ENCODE measurements at regions not wholly inside any gene's neighbourhood (a gene's known extent, or its start where the extent isn't known, plus 50 kb on each side); places are given as distances from the start of the nearest gene placed in this dataset.

DNA sequence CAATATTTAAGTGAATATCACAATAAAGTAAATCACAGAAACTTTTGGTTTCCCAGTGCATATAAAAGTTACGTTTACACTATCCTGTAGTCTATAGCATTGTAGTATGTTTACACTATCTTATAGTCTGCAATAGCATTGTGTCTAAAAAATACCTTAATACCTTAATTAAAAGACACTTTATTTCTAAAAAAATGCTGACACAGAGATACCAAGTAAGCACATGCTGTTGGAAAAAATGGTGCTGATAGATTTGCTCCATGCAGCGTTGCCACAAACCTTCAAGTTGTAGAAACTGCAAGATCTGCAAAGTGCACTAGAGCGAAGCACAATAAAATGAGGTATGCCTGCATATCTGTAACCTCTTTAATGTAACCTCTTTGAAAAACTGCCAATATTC lies 847.3 kb downstream of the GLUD2 start:
- Mint-ChIP-seq H3K27ac (no peak overlapping the region), H3K36me3 (no peaks in the 10 kb centered on the region), H3K9me3 (no peaks in the 10 kb centered on the region), H3K4me1 (no peaks in the 10 kb centered on the region), H3K4me3 (no peak overlapping the region), H3K27me3 (no peaks in the 10 kb centered on the region)
- DNase-seq, result no peak
- no peak for ATAC-seq (replicated peaks)

- no peaks in the 10 kb centered on the region for H3K36me3 Mint-ChIP-seq
- no peaks in the 10 kb centered on the region for H3K27me3 Mint-ChIP-seq
- H3K4me1 Mint-ChIP-seq, result no peaks in the 10 kb centered on the region
- no peak overlapping the region for H3K27ac Mint-ChIP-seq
- no peak overlapping the region for H3K4me3 Mint-ChIP-seq
- H3K9me3 Mint-ChIP-seq, result no peaks in the 10 kb centered on the region
- no peak for DNase-seq
- ATAC-seq (replicated peaks), result peak in 1 of 2 donors; percentile 39
These were observed 855.1 kb downstream of the GLUD2 start for GRCh38 chrX:121902463-121902862.

DNA sequence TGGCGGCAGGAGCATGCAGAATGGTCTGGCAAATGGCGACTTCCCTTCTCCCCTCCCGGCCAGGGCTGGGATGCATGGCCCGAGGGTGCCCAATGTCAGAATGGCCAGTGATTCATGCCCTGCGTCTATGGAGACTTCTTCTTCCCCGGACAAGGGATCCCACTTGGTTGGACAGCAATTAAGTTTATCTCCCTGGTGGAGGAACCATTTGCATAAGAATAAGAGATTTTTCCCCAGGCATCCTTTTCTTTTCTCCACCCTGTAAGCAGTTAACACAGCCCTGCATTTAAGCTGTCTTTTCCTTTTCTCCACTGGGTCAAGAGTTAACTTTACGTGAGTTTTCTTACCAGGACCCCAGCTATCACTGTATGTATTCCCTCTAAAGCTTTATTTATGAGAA lies 856.6 kb downstream of the GLUD2 start:
- no peak for DNase-seq
- H3K27me3 Mint-ChIP-seq, result no peaks in the 10 kb centered on the region
- no peaks in the 10 kb centered on the region for H3K36me3 Mint-ChIP-seq
- H3K9me3 Mint-ChIP-seq, result no peaks in the 10 kb centered on the region
- H3K27ac Mint-ChIP-seq, result no peak overlapping the region
- no peak for ATAC-seq (replicated peaks)
- H3K4me3 Mint-ChIP-seq, result no peak overlapping the region
- H3K4me1 Mint-ChIP-seq, result no peaks in the 10 kb centered on the region

DNA sequence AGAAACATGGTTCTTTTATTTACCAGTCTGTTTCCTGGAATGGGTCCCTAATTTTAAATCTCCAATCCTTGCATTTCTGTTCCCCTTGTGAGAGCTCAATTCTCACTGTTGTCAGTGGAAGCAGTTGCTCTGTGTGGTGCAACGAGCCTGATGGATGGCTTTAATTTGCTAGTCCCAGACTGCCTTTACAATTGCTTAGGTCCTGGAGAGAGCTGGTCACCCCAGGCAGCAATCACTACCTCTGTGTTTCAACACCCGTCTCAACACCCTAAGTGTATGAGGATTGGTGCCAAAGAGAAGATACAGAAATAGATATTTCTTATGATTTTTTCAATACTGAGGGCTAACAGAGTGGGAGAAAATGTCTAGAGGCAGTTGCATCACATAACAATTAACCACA lies 873.8 kb downstream of the GLUD2 start:
- H3K36me3 Mint-ChIP-seq, result no peaks in the 10 kb centered on the region
- no peak for ATAC-seq (replicated peaks)
- H3K4me1 Mint-ChIP-seq, result no peaks in the 10 kb centered on the region

DNA sequence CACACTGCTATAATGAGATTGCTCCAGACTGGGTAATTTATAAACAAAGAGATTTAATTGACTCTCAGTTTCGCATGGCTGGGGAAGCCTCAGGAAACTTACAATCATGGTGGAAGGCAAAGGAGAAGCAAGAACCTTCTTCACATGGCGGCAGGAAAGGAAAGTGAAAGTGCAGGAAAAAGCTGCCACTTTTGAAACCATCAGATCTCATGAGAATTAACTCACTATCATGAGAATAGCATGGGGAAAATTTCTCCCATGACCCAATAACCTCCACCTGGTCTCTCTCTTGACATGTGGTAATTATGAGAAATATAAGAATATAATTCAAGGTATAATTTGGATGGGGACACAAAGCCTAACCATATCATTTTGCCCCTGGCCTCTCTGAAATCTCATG lies 884.2 kb downstream of the GLUD2 start:
- no peak overlapping the region for H3K4me3 Mint-ChIP-seq
- no peaks in the 10 kb centered on the region for H3K36me3 Mint-ChIP-seq
- H3K27ac Mint-ChIP-seq, result no peak overlapping the region
- H3K4me1 Mint-ChIP-seq, result no peaks in the 10 kb centered on the region
- DNase-seq (no peak), ATAC-seq (replicated peaks) (no peak)
- peaks cover 2 to 8% of the 10 kb centered on the region in 2 donors for H3K9me3 Mint-ChIP-seq
- no peaks in the 10 kb centered on the region for H3K27me3 Mint-ChIP-seq

More for the DNA sequence above, 873.8 kb downstream of the GLUD2 start:
- H3K27ac Mint-ChIP-seq, result no peak overlapping the region
- H3K27me3 Mint-ChIP-seq, result no peaks in the 10 kb centered on the region
- H3K4me3 Mint-ChIP-seq, result no peak overlapping the region
- DNase-seq, result no peak
- peaks cover 0 to 4% of the 10 kb centered on the region in 2 donors for H3K9me3 Mint-ChIP-seq

- Mint-ChIP-seq H3K4me1 (no peaks in the 10 kb centered on the region), H3K9me3 (peaks cover 3 to 7% of the 10 kb centered on the region in 2 donors), H3K4me3 (no peak overlapping the region), H3K36me3 (no peaks in the 10 kb centered on the region), H3K27ac (no peak overlapping the region), H3K27me3 (no peaks in the 10 kb centered on the region)
- DNase-seq (no peak), ATAC-seq (replicated peaks) (no peak)
These were observed 885.3 kb downstream of the GLUD2 start for GRCh38 chrX:121932688-121933087.

DNA sequence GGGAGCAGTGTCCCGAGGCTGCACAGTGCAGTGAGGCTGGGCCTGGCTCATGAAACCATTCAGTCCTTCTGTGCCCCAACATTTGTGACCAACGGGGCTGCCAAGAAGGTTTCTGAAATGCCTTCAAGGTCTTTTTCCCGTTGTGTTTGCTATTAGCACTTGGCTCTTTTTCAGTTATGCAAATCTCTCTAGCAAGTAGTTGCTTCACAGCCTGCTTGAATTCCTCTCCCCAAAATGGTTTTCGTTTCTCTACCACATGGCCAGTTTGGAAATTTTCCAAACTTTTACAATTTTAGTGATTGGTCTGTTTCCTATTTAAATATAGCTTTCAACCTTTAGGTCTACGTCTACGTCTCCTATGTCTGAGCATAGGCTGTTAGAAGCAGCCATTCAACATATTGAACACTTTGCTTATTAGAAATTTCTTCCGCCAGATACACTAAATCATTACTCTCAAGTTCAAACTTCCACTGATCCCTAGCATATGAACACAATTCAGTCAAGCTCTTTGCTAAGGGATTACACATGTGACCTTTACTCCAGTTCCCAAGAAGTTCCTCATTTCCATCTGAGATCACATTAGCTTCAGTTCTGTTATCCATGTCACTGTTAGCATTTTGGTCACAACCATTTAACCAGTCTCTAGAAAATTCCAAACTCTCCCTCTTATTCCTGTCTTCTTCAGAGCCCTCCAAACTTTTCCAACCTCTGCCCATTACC lies 901.8 kb downstream of the GLUD2 start:
- DNase-seq (no peak), ATAC-seq (replicated peaks) (no peak)
- Mint-ChIP-seq H3K4me3 (no peak overlapping the region), H3K27me3 (no peaks in the 10 kb centered on the region), H3K27ac (no peak overlapping the region), H3K36me3 (no peaks in the 10 kb centered on the region), H3K9me3 (peaks cover 0 to 4% of the 10 kb centered on the region in 2 donors), H3K4me1 (no peaks in the 10 kb centered on the region)

- DNase-seq (no peak), ATAC-seq (replicated peaks) (no peak)
- H3K27me3 Mint-ChIP-seq, result no peaks in the 10 kb centered on the region
- H3K4me3 Mint-ChIP-seq, result no peak overlapping the region
- no peak overlapping the region for H3K27ac Mint-ChIP-seq
- no peaks in the 10 kb centered on the region for H3K36me3 Mint-ChIP-seq
- H3K4me1 Mint-ChIP-seq, result no peaks in the 10 kb centered on the region
- H3K9me3 Mint-ChIP-seq, result peaks cover 2 to 13% of the 10 kb centered on the region in 2 donors
These were observed 911.5 kb downstream of the GLUD2 start for GRCh38 chrX:121958886-121959285.

DNA sequence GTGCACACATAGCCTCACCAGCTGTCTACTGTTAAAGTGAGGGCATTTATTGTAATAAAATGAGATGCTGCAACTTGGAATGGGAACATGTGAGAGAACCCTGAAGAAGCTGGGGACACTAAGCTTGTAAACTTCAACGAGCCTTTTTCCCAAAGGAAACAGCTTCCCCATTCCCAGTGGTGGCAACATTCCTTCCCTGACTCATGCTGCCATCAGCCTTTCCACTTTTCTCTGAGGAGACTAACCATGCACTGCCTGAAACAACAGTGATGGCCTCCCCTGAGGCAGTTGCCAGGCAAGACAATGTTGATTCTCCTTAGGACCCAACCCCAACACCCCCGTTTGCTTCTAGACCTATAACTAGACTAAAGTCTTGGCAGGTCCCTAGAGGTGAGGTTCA lies 928.3 kb downstream of the GLUD2 start:
- ATAC-seq (replicated peaks) (no peak), DNase-seq (no peak)
- Mint-ChIP-seq H3K27ac (no peak overlapping the region), H3K9me3 (peaks cover 2 to 10% of the 10 kb centered on the region in 2 donors), H3K4me1 (no peaks in the 10 kb centered on the region), H3K27me3 (no peaks in the 10 kb centered on the region), H3K36me3 (no peaks in the 10 kb centered on the region), H3K4me3 (no peak overlapping the region)

GRCh38 chrX:121987163-121987562 lies 939.8 kb downstream of the GLUD2 start:
- Mint-ChIP-seq H3K27ac (no peak overlapping the region), H3K4me1 (no peaks in the 10 kb centered on the region), H3K4me3 (no peak overlapping the region), H3K9me3 (peaks cover 0 to 7% of the 10 kb centered on the region in 2 donors), H3K27me3 (no peaks in the 10 kb centered on the region), H3K36me3 (no peaks in the 10 kb centered on the region)
- DNase-seq (no peak), ATAC-seq (replicated peaks) (no peak)

- no peak overlapping the region for H3K4me3 Mint-ChIP-seq
- DNase-seq (no peak), ATAC-seq (replicated peaks) (no peak)
- H3K4me1 Mint-ChIP-seq, result no peaks in the 10 kb centered on the region
- H3K36me3 Mint-ChIP-seq, result no peaks in the 10 kb centered on the region
- H3K9me3 Mint-ChIP-seq, result peaks cover 0 to 7% of the 10 kb centered on the region in 2 donors
- no peak overlapping the region for H3K27ac Mint-ChIP-seq
- H3K27me3 Mint-ChIP-seq, result no peaks in the 10 kb centered on the region
These were observed 940.4 kb downstream of the GLUD2 start for GRCh38 chrX:121987835-121988234.

GRCh38 chrX:122004127-122004526 lies 956.7 kb downstream of the GLUD2 start:
- Mint-ChIP-seq H3K27ac (no peak overlapping the region), H3K9me3 (peaks cover 3 to 4% of the 10 kb centered on the region in 2 donors), H3K36me3 (no peaks in the 10 kb centered on the region), H3K27me3 (no peaks in the 10 kb centered on the region), H3K4me3 (no peak overlapping the region), H3K4me1 (no peaks in the 10 kb centered on the region)
- ATAC-seq (replicated peaks) (no peak), DNase-seq (no peak)

DNA sequence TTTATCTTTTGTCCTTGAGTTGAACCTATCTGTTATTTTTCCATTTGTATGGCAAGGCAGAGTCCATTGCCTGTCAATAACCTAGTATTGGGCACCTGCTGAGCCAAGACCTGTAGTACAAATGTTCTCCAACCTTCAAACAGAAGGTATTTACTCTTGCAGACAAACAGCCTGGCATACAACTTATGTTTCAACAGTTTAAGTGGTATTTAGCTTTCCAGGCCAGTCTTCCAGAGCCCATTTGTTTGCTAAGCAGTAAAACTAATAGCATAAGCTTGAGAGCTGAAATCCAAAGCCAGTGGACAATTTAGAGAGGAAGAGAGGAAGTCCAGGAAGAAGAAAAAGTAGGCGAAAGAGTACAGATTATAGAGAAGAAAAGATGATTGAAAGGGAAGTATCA lies 979.3 kb downstream of the GLUD2 start:
- peaks cover 2 to 5% of the 10 kb centered on the region in 2 donors for H3K9me3 Mint-ChIP-seq
- H3K27me3 Mint-ChIP-seq, result no peaks in the 10 kb centered on the region
- H3K36me3 Mint-ChIP-seq, result no peaks in the 10 kb centered on the region
- H3K4me1 Mint-ChIP-seq, result no peaks in the 10 kb centered on the region
- DNase-seq (no peak), ATAC-seq (replicated peaks) (no peak)
- no peak overlapping the region for H3K4me3 Mint-ChIP-seq
- no peak overlapping the region for H3K27ac Mint-ChIP-seq

GRCh38 chrX:122046226-122046625 lies 998.8 kb downstream of the GLUD2 start:
- no peak for DNase-seq
- H3K9me3 Mint-ChIP-seq, result peaks cover 0 to 3% of the 10 kb centered on the region in 2 donors
- no peaks in the 10 kb centered on the region for H3K4me1 Mint-ChIP-seq
- H3K36me3 Mint-ChIP-seq, result no peaks in the 10 kb centered on the region
- H3K27me3 Mint-ChIP-seq, result no peaks in the 10 kb centered on the region
- no peak overlapping the region for H3K4me3 Mint-ChIP-seq
- no peak overlapping the region for H3K27ac Mint-ChIP-seq
- ATAC-seq (replicated peaks), result no peak

GRCh38 chrX:122046815-122047214 lies 999.4 kb downstream of the GLUD2 start:
- ATAC-seq (replicated peaks), result no peak
- DNase-seq, result no peak
- no peak overlapping the region for H3K4me3 Mint-ChIP-seq
- H3K36me3 Mint-ChIP-seq, result no peaks in the 10 kb centered on the region
- no peaks in the 10 kb centered on the region for H3K27me3 Mint-ChIP-seq
- H3K4me1 Mint-ChIP-seq, result no peaks in the 10 kb centered on the region
- H3K27ac Mint-ChIP-seq, result no peak overlapping the region
- H3K9me3 Mint-ChIP-seq, result peaks cover 0 to 3% of the 10 kb centered on the region in 2 donors

- no peak overlapping the region for H3K4me3 Mint-ChIP-seq
- H3K27me3 Mint-ChIP-seq, result no peaks in the 10 kb centered on the region
- peaks cover 0 to 3% of the 10 kb centered on the region in 2 donors for H3K9me3 Mint-ChIP-seq
- no peaks in the 10 kb centered on the region for H3K36me3 Mint-ChIP-seq
- no peak overlapping the region for H3K27ac Mint-ChIP-seq
- ATAC-seq (replicated peaks) (no peak), DNase-seq (no peak)
- H3K4me1 Mint-ChIP-seq, result no peaks in the 10 kb centered on the region
These were observed 999.9 kb downstream of the GLUD2 start for GRCh38 chrX:122047261-122047660.

Measured in stimulated activated naive B cell treated with anti-CD40 and anti-IgM and Interleukin-4, amounts not matched to agents 10 μg/mL and 1 μg/mL and 100 μg/mL, for 72 hours (primary cell).